ENCODE measurements at regions not wholly inside any gene's neighbourhood (a gene's known extent, or its start where the extent isn't known, plus 50 kb on each side); places are given as distances from the start of the nearest gene placed in this dataset.

DNA sequence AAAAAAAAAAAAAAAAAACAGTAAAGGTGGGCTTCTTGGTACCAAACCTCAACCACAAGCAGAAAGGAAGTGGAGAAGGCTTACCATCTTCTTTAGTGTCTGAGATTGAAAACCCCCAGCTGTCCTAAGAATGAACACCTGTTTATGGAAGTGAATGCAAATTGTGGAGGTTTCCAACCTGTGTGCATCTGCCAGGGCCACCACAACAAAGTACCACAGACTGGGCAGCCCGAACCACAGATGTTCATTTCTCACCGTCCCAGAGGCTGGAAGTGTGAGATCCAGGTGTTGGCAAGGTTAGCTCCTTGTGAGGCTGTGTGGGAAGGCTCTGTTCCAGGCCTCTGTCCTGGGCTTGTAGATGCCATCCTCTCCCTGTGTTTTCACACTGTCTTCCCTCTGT, 348.7 kb downstream of the SETD4 start:
- no peaks in the 10 kb centered on the region for H3K36me3 ChIP-seq (replicated peaks in 1 of 2; ENCODE audit: control insufficient read depth in 1 of 2, insufficient read depth in 2 of 2, low read length in 1 of 2)
- POLR2A ChIA-PET = no interaction called here

GRCh38 chr21:35711213-35711612, 349.1 kb downstream of the SETD4 start:
- no peaks in the 10 kb centered on the region for H4K20me1 ChIP-seq (ENCODE audit: insufficient read depth)
- POLR2A ChIA-PET = no interaction called here
- DNase-seq = no peak
- 0% methylated on average over 3 of the region's 3 CpGs for WGBS (ENCODE audit: low lambda C conversion rate)
- no peak overlapping the region for H3K9ac ChIP-seq
- H2AFZ ChIP-seq (ENCODE audit: low read depth) = no peak overlapping the region
- no peak overlapping the region for H3K4me3 ChIP-seq (ENCODE audit: low read depth in 2 of 2, low read length in 1 of 2)
- H3K79me2 ChIP-seq (ENCODE audit: insufficient read depth) = no peaks in the 10 kb centered on the region
- H3K27me3 ChIP-seq (ENCODE audit: insufficient read depth) = no peaks in the 10 kb centered on the region; the same call in 1 of the 2 replicates
- no peaks in the 10 kb centered on the region for H3F3A ChIP-seq (replicated peaks; ENCODE audit: insufficient read depth)
- CTCF ChIA-PET = interaction anchor here (1.1 kb wide), 1 partner anchor 10 kb away, joined by 3 read pairs; no protein-coding TSS in a partner anchor
- H3K27ac ChIP-seq (ENCODE audit: low read depth in 2 of 2, low read length in 1 of 2) = no peak overlapping the region
- H3K9me2 ChIP-seq = no peaks in the 10 kb centered on the region
- no peaks in the 10 kb centered on the region for H3K4me1 ChIP-seq (ENCODE audit: control insufficient read depth in 1 of 2, insufficient read depth in 2 of 2, low read depth in 1 of 2, low read length in 1 of 2)
- no peaks in the 10 kb centered on the region for H3K9me3 ChIP-seq
- no peak overlapping the region for H3K4me2 ChIP-seq
- H3K36me3 ChIP-seq (replicated peaks in 1 of 2; ENCODE audit: control insufficient read depth in 1 of 2, insufficient read depth in 2 of 2, low read length in 1 of 2) = no peaks in the 10 kb centered on the region
- TF ChIP-seq YY1 (IDR thresholded peaks at IDR 0.05; ENCODE audit: low read depth) = no peak
- no peak for TF ChIP-seq PBX3 (IDR thresholded peaks at IDR 0.05)
- TF ChIP-seq TEAD4 (IDR thresholded peaks at IDR 0.05; ENCODE audit: borderline replicate concordance, insufficient read depth) = no peak
- no peak for TF ChIP-seq MEF2A (IDR thresholded peaks at IDR 0.05; ENCODE audit: borderline replicate concordance, low read depth)
- no peak for TF ChIP-seq NFIC (IDR thresholded peaks at IDR 0.05; ENCODE audit: borderline replicate concordance)
- no peak for TF ChIP-seq EZH2phosphoT487 (IDR thresholded peaks at IDR 0.05; ENCODE audit: borderline replicate concordance, low read depth)
- TF ChIP-seq FOSL2 (IDR thresholded peaks at IDR 0.05; ENCODE audit: borderline replicate concordance, low read depth) = no peak
- no peak for TF ChIP-seq CTCF (IDR thresholded peaks at IDR 0.05)
- TF ChIP-seq TCF12 (IDR thresholded peaks at IDR 0.05) = no peak
- TF ChIP-seq, protein P1, sequence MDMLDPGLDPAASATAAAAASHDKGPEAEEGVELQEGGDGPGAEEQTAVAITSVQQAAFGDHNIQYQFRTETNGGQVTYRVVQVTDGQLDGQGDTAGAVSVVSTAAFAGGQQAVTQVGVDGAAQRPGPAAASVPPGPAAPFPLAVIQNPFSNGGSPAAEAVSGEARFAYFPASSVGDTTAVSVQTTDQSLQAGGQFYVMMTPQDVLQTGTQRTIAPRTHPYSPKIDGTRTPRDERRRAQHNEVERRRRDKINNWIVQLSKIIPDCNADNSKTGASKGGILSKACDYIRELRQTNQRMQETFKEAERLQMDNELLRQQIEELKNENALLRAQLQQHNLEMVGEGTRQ (IDR thresholded peaks at IDR 0.05; ENCODE audit: borderline replicate concordance, low read depth, low read length) = no peak
- TF ChIP-seq GATA2 (CRISPR knock-in tag; IDR thresholded peaks at IDR 0.05) = no peak
- no peak for TF ChIP-seq JUND (IDR thresholded peaks at IDR 0.05)

More for the DNA sequence above, 348.7 kb downstream of the SETD4 start:
- Histone ChIP-seq H3K27ac (ENCODE audit: low read depth in 2 of 2, low read length in 1 of 2) (no peak overlapping the region), H4K20me1 (ENCODE audit: insufficient read depth) (no peaks in the 10 kb centered on the region), H3K79me2 (ENCODE audit: insufficient read depth) (no peaks in the 10 kb centered on the region), H3K9ac (no peak overlapping the region), H3K9me2 (no peaks in the 10 kb centered on the region), H3K9me3 (no peaks in the 10 kb centered on the region), H3K4me2 (no peak overlapping the region), H2AFZ (ENCODE audit: low read depth) (no peak overlapping the region), H3K27me3 (ENCODE audit: insufficient read depth) (no peaks in the 10 kb centered on the region; the same call in 1 of the 2 replicates), H3K4me3 (ENCODE audit: low read depth in 2 of 2, low read length in 1 of 2) (no peak overlapping the region), H3F3A (replicated peaks; ENCODE audit: insufficient read depth) (no peaks in the 10 kb centered on the region), H3K4me1 (ENCODE audit: control insufficient read depth in 1 of 2, insufficient read depth in 2 of 2, low read depth in 1 of 2, low read length in 1 of 2) (no peaks in the 10 kb centered on the region)
- no peak for TF ChIP-seq EZH2phosphoT487 (IDR thresholded peaks at IDR 0.05; ENCODE audit: borderline replicate concordance, low read depth)
- no peak for TF ChIP-seq YY1 (IDR thresholded peaks at IDR 0.05; ENCODE audit: low read depth)
- no peak for TF ChIP-seq MEF2A (IDR thresholded peaks at IDR 0.05; ENCODE audit: borderline replicate concordance, low read depth)
- no peak for TF ChIP-seq SMC3 (IDR thresholded peaks at IDR 0.05; ENCODE audit: low read depth, low read length)
- TF ChIP-seq FOXM1 (IDR thresholded peaks at IDR 0.05; ENCODE audit: low read depth) = no peak
- no peak for TF ChIP-seq TEAD4 (IDR thresholded peaks at IDR 0.05; ENCODE audit: borderline replicate concordance, insufficient read depth)
- TF ChIP-seq, protein P2, sequence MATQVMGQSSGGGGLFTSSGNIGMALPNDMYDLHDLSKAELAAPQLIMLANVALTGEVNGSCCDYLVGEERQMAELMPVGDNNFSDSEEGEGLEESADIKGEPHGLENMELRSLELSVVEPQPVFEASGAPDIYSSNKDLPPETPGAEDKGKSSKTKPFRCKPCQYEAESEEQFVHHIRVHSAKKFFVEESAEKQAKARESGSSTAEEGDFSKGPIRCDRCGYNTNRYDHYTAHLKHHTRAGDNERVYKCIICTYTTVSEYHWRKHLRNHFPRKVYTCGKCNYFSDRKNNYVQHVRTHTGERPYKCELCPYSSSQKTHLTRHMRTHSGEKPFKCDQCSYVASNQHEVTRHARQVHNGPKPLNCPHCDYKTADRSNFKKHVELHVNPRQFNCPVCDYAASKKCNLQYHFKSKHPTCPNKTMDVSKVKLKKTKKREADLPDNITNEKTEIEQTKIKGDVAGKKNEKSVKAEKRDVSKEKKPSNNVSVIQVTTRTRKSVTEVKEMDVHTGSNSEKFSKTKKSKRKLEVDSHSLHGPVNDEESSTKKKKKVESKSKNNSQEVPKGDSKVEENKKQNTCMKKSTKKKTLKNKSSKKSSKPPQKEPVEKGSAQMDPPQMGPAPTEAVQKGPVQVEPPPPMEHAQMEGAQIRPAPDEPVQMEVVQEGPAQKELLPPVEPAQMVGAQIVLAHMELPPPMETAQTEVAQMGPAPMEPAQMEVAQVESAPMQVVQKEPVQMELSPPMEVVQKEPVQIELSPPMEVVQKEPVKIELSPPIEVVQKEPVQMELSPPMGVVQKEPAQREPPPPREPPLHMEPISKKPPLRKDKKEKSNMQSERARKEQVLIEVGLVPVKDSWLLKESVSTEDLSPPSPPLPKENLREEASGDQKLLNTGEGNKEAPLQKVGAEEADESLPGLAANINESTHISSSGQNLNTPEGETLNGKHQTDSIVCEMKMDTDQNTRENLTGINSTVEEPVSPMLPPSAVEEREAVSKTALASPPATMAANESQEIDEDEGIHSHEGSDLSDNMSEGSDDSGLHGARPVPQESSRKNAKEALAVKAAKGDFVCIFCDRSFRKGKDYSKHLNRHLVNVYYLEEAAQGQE (IDR thresholded peaks at IDR 0.05; ENCODE audit: low read depth, low read length) = no peak
- TF ChIP-seq NRF1 (IDR thresholded peaks at IDR 0.05; ENCODE audit: low read depth, low read length) = no peak
- DNase-seq = no peak
- 0% methylated on average over 2 of the region's 2 CpGs for WGBS (ENCODE audit: low lambda C conversion rate)
- CTCF ChIA-PET = interaction anchor here (1.1 kb wide), 1 partner anchor 10 kb away, joined by 3 read pairs; no protein-coding TSS in a partner anchor

All from SK-N-SH (cell line).